ENCODE measurements at regions not wholly inside any gene's neighbourhood (a gene's known extent, or its start where the extent isn't known, plus 50 kb on each side); places are given as distances from the start of the nearest gene placed in this dataset.

GRCh38 chr14:22164616-22165015, 424.4 kb downstream of the DAD1 start:
- ChIA-PET POLR2A (interaction anchor here (0.6 kb wide), 1 partner anchor 1976 kb away, joined by 3 read pairs; no protein-coding TSS in a partner anchor), SMC1A (ENCODE audit: uncharacterized antibody, unreplicated experiment) (interaction anchor here (0.9 to 3.4 kb wide), 6 partner anchors 9 to 211 kb away, joined by 3 to 24 read pairs (median 4); no protein-coding TSS in a partner anchor), RAD21 (ENCODE audit: unreplicated experiment) (interaction anchor here (1.0 kb wide), 1 partner anchor 39 kb away, joined by 3 read pairs; no protein-coding TSS in a partner anchor), CTCF (interaction anchor here (1.0 to 3.5 kb wide), 7 partner anchors 19 to 226 kb away, joined by 3 to 24 read pairs (median 6); no protein-coding TSS in a partner anchor)
- Histone ChIP-seq H3K4me1 (ENCODE audit: control insufficient read depth, insufficient read depth, low read length) (no peaks in the 10 kb centered on the region), H3K79me2 (ENCODE audit: control insufficient read depth, insufficient read depth, low read length) (no peaks in the 10 kb centered on the region), H2AFZ (ENCODE audit: control insufficient read depth, low read depth, low read length) (no peak overlapping the region), H3K9ac (ENCODE audit: control insufficient read depth, insufficient read depth, low read length) (no peak overlapping the region), H3K4me2 (ENCODE audit: control insufficient read depth, insufficient read depth) (no peak overlapping the region), H3K36me3 (ENCODE audit: control insufficient read depth in 2 of 2, insufficient read depth in 2 of 2, low read length in 1 of 2) (no peaks in the 10 kb centered on the region), H3K27ac (ENCODE audit: control insufficient read depth, insufficient read depth) (no peak overlapping the region), H3K27me3 (replicated peaks in 1 of 2; ENCODE audit: control insufficient read depth in 2 of 2, insufficient read depth in 2 of 2, low read length in 1 of 2) (peaks cover 0 to 2% of the 10 kb centered on the region in 2 experiments; a peak in 1 of 4 replicates), H3K9me3 (replicated peaks; ENCODE audit: control insufficient read depth, insufficient read depth, low read length) (no peaks in the 10 kb centered on the region), H4K20me1 (ENCODE audit: control insufficient read depth, insufficient read depth) (no peaks in the 10 kb centered on the region), H3K4me3 (no peak overlapping the region)
- BruUV-seq (replicated peaks), result no TSS peak
- no peak for FAIRE-seq
- intact Hi-C loops (cut with micrococcal nuclease; ENCODE audit: unreplicated experiment), result loop anchor here (5.0 to 10.0 kb wide), 4 partner anchors 38 to 213 kb away; no protein-coding TSS in a partner anchor
- in situ Hi-C loops (cut with MboI), result no loop called here
- no peak for ATAC-seq
- TF ChIP-seq HDAC2 (IDR thresholded peaks at IDR 0.05), result no peak
- TF ChIP-seq NFYA (IDR thresholded peaks at IDR 0.05; ENCODE audit: borderline replicate concordance, low read depth, low read length), result no peak
- no peak for TF ChIP-seq RBBP5 (conservative IDR thresholded peaks at IDR 0.05)
- TF ChIP-seq HDAC6 (IDR thresholded peaks at IDR 0.05; ENCODE audit: unreplicated experiment), result no peak
- TF ChIP-seq SP1 (IDR thresholded peaks at IDR 0.05; ENCODE audit: low read depth, low read length), result no peak
- TF ChIP-seq CEBPZ (IDR thresholded peaks at IDR 0.05; ENCODE audit: low read depth, low read length), result no peak
- no peak for DNase-seq (ENCODE audit: low read depth, low spot score)
- 25% methylated on average over 3 of the region's 3 CpGs for WGBS (ENCODE audit: insufficient coverage, insufficient replicate concordance, low lambda C conversion rate, missing lambda C conversion rate)
